Lung (tissue), 11 donors: ENCODE measurements at regions not wholly inside any gene's neighbourhood (a gene's known extent, or its start where the extent isn't known, plus 50 kb on each side); places are given as distances from the start of the nearest gene placed in this dataset.

ENCODE experiments used
- ATAC-seq: fragments of 200-7000 bp; cut with Tn5 transposase; one replicate; pipeline ENCODE4 v1.9.1; 2020; ENCODE audit warnings: moderate number of reproducible peaks; ENCODE audit not compliant: insufficient read depth, low FRiP score
- DNase-seq, 3 donors: peaks; one replicate each; pipeline ENCODE4 v3.0.0-alpha.2; 2013 to 2017
- H3K27ac ChIP-seq, 2 donors: one replicate each; pipeline ENCODE4 v1.5.1; 2013; ENCODE audit warnings: mild to moderate bottlenecking in 2 of 2, moderate library complexity in 2 of 2, control low read depth in 1 of 2, inconsistent platforms in 1 of 2, low read depth in 1 of 2, low read length in 1 of 2
- H3K27me3 ChIP-seq, 3 donors: one replicate each; pipeline ENCODE4 v1.5.1; 2013; ENCODE audit warnings: low read length in 2 of 3; ENCODE audit not compliant: control insufficient read depth in 3 of 3, insufficient read depth in 3 of 3
- H3K36me3 ChIP-seq, 4 donors: one replicate each; pipeline ENCODE4 v1.5.1; 2013; ENCODE audit warnings: low read length in 4 of 4, mild to moderate bottlenecking in 1 of 4, moderate library complexity in 1 of 4; ENCODE audit not compliant: control insufficient read depth in 4 of 4, insufficient read depth in 4 of 4
- H3K4me1 ChIP-seq, 5 donors: one replicate each; pipeline ENCODE4 v1.5.1; 2013; ENCODE audit warnings: low read length in 5 of 5, mild to moderate bottlenecking in 2 of 5, moderate library complexity in 1 of 5; ENCODE audit not compliant: control insufficient read depth in 5 of 5, insufficient read depth in 5 of 5
- H3K4me3 ChIP-seq: one replicate; pipeline ENCODE4 v1.5.1; 2013; ENCODE audit warnings: mild to moderate bottlenecking, control low read depth, moderate library complexity
- H3K9ac ChIP-seq, 2 donors: one replicate each; pipeline ENCODE4 v1.5.1; 2013; ENCODE audit warnings: low read length in 2 of 2, control low read depth in 1 of 2; ENCODE audit not compliant: insufficient read depth in 1 of 2
- H3K9me3 ChIP-seq, 4 donors: one replicate each; pipeline ENCODE4 v1.5.1; 2013; ENCODE audit warnings: low read length in 3 of 4, mild to moderate bottlenecking in 1 of 4, moderate library complexity in 1 of 4; ENCODE audit not compliant: control insufficient read depth in 4 of 4, insufficient read depth in 3 of 4
- WGBS, 2 donors: extraction: QIAGEN DNeasy Blood & Tissue Kit; methylation state at CpG; one replicate each; pipeline ENCODE4 v1.1.7; 2013; 5-methylcytosine and 5-hydroxymethylcytosine counted together
- TF ChIP-seq, protein P1 (sequence below): IDR thresholded peaks from 2 replicates; pipeline ENCODE4 v1.5.1; 2012; ENCODE audit warnings: mild to moderate bottlenecking; ENCODE audit errors: control extremely low read depth, extremely low read depth
- donor health status: control.
- donor health status: control.
- donor health status: Bipolar disorder and iron deficiency.
- donor health status: healthy.
- donor health status: DM: yes; HTN: yes; CAD: no.

DNA sequence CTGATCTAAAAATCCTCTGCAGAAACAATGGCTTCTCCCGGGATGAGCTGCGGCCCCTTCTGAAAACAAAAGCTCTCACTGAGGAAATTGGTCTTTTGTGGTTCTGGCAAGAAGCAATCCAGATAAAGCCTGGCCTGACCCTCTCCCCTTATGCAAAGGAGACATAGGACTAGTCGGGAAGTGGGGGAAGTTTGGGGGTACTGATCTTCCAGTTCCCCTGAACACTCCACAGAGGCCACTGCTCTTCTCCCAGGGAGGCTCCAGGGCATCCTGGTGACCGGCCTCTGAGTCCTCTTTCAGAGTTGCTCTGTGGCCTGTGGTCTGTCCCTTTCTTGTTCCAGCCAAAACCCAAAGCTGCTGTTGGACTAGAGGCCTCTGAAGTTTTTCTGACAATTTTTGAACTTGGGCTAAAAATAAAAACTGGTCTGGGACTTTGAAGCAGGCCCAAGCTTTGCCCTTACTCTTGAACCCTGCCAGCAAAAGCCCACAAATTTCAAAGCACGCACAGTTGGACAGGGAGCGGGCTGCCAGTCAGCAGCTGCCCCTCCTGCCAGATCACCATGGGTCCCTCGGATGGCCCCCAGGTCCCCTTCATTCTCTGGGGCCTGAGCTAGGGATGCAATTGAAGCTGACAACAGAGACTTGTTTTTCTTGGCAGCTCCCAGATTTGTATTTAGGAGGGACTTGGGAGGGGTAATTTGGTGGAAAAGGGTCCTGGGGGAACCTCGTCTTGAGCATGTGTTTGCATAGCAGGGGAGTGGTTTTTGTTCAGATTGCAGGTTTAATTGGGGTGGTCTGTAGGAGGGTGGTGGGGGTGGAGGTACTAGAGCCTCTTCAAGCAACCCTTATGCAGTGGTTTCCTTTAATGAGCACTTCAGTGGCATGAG, 381.6 kb upstream of the CADM1 start:
- TF ChIP-seq, protein P1, sequence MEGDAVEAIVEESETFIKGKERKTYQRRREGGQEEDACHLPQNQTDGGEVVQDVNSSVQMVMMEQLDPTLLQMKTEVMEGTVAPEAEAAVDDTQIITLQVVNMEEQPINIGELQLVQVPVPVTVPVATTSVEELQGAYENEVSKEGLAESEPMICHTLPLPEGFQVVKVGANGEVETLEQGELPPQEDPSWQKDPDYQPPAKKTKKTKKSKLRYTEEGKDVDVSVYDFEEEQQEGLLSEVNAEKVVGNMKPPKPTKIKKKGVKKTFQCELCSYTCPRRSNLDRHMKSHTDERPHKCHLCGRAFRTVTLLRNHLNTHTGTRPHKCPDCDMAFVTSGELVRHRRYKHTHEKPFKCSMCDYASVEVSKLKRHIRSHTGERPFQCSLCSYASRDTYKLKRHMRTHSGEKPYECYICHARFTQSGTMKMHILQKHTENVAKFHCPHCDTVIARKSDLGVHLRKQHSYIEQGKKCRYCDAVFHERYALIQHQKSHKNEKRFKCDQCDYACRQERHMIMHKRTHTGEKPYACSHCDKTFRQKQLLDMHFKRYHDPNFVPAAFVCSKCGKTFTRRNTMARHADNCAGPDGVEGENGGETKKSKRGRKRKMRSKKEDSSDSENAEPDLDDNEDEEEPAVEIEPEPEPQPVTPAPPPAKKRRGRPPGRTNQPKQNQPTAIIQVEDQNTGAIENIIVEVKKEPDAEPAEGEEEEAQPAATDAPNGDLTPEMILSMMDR: no peak

DNA sequence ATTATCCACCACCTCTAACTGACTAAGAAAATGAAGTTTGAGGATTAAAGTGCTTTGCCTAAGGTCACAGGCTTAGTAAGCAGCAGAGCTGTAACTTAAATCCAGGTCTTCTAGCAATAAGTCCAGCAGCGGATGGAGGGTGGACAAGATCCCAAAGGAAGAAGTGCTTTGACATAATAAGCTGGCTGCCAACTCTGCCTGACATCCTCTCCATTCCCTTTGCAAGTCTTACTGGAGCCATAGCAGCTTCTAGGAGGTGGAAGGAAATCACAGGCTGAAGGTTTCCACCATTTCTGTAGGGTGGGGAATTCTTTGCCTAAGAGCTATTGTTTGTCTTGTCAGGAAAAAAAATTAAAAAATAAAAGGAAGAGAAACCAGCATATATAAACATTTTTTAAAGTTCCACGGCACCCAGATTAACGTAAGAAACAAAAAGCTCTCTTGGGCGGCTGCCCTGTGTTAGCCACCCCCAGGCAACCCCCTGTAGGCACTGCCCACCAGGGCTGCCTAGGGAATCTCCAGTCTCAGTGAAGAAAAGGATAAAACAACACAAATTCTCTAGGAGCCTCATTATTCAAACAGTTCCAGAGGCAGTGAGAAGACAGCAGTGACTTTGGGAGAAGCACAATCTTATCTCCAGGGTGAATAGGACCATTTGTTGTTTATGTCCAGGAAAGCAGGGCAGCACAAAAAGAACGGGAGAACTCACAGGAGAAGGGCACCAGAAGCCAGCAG, 380.8 kb upstream of the CADM1 start:
- DNase-seq (no peak), ATAC-seq (no peak)
- Histone ChIP-seq H3K4me1 (peaks cover 0 to 14% (median 6%) of the 10 kb centered on the region in 5 donors), H3K9ac (no peak overlapping the region), H3K36me3 (no peaks in the 10 kb centered on the region), H3K9me3 (peaks cover 0 to 9% (median 1%) of the 10 kb centered on the region in 4 donors), H3K4me3 (no peak overlapping the region), H3K27me3 (no peaks in the 10 kb centered on the region), H3K27ac (no peak overlapping the region)
- TF ChIP-seq, protein P1: no peak
- 61 to 73% methylated on average over 5 of the region's 5 CpGs for WGBS, 2 donors

More for the DNA sequence above, 381.6 kb upstream of the CADM1 start:
- ATAC-seq (no peak), DNase-seq (peak in 1 of 3 donors; percentile 49)
- Histone ChIP-seq H3K9ac (no peak overlapping the region), H3K27ac (no peak overlapping the region), H3K36me3 (no peaks in the 10 kb centered on the region), H3K9me3 (peaks cover 0 to 7% (median 1%) of the 10 kb centered on the region in 4 donors), H3K27me3 (no peaks in the 10 kb centered on the region), H3K4me1 (peaks cover 0 to 14% (median 6%) of the 10 kb centered on the region in 5 donors), H3K4me3 (no peak overlapping the region)
- 74% methylated on average over 8 of the region's 8 CpGs for WGBS, 2 donors

- H3K27ac ChIP-seq: no peak overlapping the region
- no peak for DNase-seq
Measured at GRCh38 chr11:115874843-115875242, 370.6 kb upstream of the CADM1 start.

More at GRCh38 chr11:115874843-115875242, 370.6 kb upstream of the CADM1 start:
- Histone ChIP-seq H3K4me1 (peaks cover 0 to 4% (median 0%) of the 10 kb centered on the region in 5 donors), H3K9me3 (no peaks in the 10 kb centered on the region), H3K9ac (no peak overlapping the region), H3K36me3 (no peaks in the 10 kb centered on the region), H3K27me3 (no peaks in the 10 kb centered on the region), H3K4me3 (no peak overlapping the region)
- 57 to 77% methylated on average over 4 of the region's 4 CpGs for WGBS, 2 donors
- ATAC-seq: no peak
- TF ChIP-seq, protein P1: no peak
